SK-N-SH (cell line): ENCODE measurements at regions not wholly inside any gene's neighbourhood (a gene's known extent, or its start where the extent isn't known, plus 50 kb on each side); places are given as distances from the start of the nearest gene placed in this dataset.

Experiments used
- CHD2 ChIP-seq: fragments of 150-350 bp; IDR thresholded peaks from 2 replicates; pipeline ENCODE4 v1.6.1; 2018; ENCODE audit warnings: low read length; ENCODE audit not compliant: partially characterized antibody
- ELF1 ChIP-seq: IDR thresholded peaks from 2 replicates; pipeline ENCODE4 v1.4.0; 2012
- FOXM1 ChIP-seq: IDR thresholded peaks from 2 replicates; pipeline ENCODE4 v1.4.0; 2012; ENCODE audit warnings: low read depth, mild to moderate bottlenecking
- GABPA ChIP-seq: IDR thresholded peaks from 2 replicates; pipeline ENCODE4 v1.4.0; 2012; ENCODE audit warnings: low read depth, mild to moderate bottlenecking
- IRF3 ChIP-seq: fragments of 150-350 bp; IDR thresholded peaks from 2 replicates; pipeline ENCODE4 v1.6.1; 2016; ENCODE audit warnings: mild to moderate bottlenecking, low read depth, low read length
- JUND ChIP-seq: IDR thresholded peaks from 2 replicates; pipeline ENCODE4 v1.4.0; 2012
- MEF2A ChIP-seq: IDR thresholded peaks from 2 replicates; pipeline ENCODE4 v1.4.0; 2012; ENCODE audit warnings: low read depth, borderline replicate concordance
- MXI1 ChIP-seq: IDR thresholded peaks from 2 replicates; pipeline ENCODE4 v1.6.1; 2012; ENCODE audit warnings: mild to moderate bottlenecking, low read depth, low read length, improper control_type of control experiment
- NFIC ChIP-seq: IDR thresholded peaks from 2 replicates; pipeline ENCODE4 v1.4.0; 2012; ENCODE audit warnings: borderline replicate concordance
- NRF1 ChIP-seq: IDR thresholded peaks from 2 replicates; pipeline ENCODE4 v1.6.1; 2012; ENCODE audit warnings: low read depth, mild to moderate bottlenecking, low read length
- POLR2AphosphoS5 ChIP-seq: IDR thresholded peaks from 2 replicates; pipeline ENCODE4 v1.6.1; 2012; ENCODE audit warnings: low read depth, low read length
- RAD21 ChIP-seq: IDR thresholded peaks from 2 replicates; pipeline ENCODE4 v1.6.1; 2012; ENCODE audit warnings: mild to moderate bottlenecking, low read length
- RCOR1 ChIP-seq: fragments of 150-350 bp; IDR thresholded peaks from 2 replicates; pipeline ENCODE4 v1.6.1; 2017; ENCODE audit warnings: antibody characterized with exemption, low read length
- REST ChIP-seq: IDR thresholded peaks from 2 replicates; pipeline ENCODE4 v1.6.1; 2012; ENCODE audit warnings: mild to moderate bottlenecking, low read depth, low read length, moderate library complexity
- SIN3A ChIP-seq: IDR thresholded peaks from 2 replicates; pipeline ENCODE4 v1.6.1; 2012; ENCODE audit warnings: low read depth, mild to moderate bottlenecking, low read length, moderate library complexity, borderline replicate concordance
- SMC3 ChIP-seq: IDR thresholded peaks from 2 replicates; pipeline ENCODE4 v1.6.1; 2012; ENCODE audit warnings: low read depth, low read length, improper control_type of control experiment
- TAF1 ChIP-seq: IDR thresholded peaks from 2 replicates; pipeline ENCODE4 v1.6.1; 2012; ENCODE audit warnings: low read depth, mild to moderate bottlenecking, low read length, moderate library complexity, borderline replicate concordance
- TCF12 ChIP-seq: IDR thresholded peaks from 2 replicates; pipeline ENCODE4 v1.4.0; 2012
- TEAD4 ChIP-seq: IDR thresholded peaks from 2 replicates; pipeline ENCODE4 v1.4.0; 2012; ENCODE audit warnings: mild to moderate bottlenecking, borderline replicate concordance; ENCODE audit not compliant: insufficient read depth
- YY1 ChIP-seq: IDR thresholded peaks from 2 replicates; pipeline ENCODE4 v1.4.0; 2012; ENCODE audit warnings: low read depth, mild to moderate bottlenecking
- TF ChIP-seq, protein P1 (sequence below): fragments of 200-600 bp; sonication (generic); IDR thresholded peaks from 2 replicates; pipeline ENCODE4 v1.6.1; 2017; ENCODE audit warnings: antibody characterized with exemption, mild to moderate bottlenecking, moderate library complexity
- TF ChIP-seq, protein P2 (sequence below): IDR thresholded peaks from 2 replicates; pipeline ENCODE4 v1.4.0; 2012; ENCODE audit warnings: low read depth

DNA sequence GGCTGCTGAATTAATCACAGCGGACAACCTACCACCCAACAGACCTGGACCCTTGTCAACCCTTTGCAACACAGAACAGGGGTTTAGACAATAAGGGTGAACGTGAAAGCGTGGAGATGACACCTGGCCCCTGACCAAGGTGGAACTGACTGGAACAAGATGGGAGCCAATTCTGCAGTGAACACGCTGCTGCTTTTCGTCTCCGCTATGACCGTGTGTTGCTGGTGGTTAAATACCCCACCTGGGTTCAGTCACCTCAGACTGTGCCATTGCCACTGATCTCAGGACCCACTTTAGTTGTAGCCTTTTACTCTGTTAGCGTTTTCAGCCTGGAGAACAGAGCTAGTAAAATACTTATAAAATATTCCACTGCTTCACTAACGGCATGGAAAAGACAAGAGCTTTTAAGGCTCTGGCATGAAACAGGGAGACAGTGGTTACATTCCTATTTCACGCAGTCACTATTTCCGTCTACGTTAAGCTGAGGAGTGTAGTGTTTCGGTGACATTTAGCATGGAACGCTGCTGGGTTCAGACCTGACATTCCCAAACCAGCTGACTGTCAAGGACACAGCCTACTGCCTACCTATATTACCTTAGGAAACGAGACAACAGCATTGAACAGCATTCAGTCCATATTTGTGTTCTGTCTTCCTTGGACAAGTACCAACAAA, 119.5 kb upstream of the PRSS1 start (continued):
- TF ChIP-seq NFIC (peak; percentile 22; the same call in 1 of the 2 replicates), SMC3 (no peak), REST (no peak), SIN3A (0 out of 2 replicates have a peak, but pooled peaks have one; percentile 39), CHD2 (no peak), JUND (peak; percentile 72), POLR2AphosphoS5 (no peak), YY1 (no peak), MEF2A (no peak), FOXM1 (no peak), GABPA (no peak), MXI1 (no peak), TAF1 (no peak), IRF3 (no peak), TCF12 (peak; percentile 39; the same call in 1 of the 2 replicates), RCOR1 (no peak), ELF1 (no peak), RAD21 (no peak), TEAD4 (no peak), NRF1 (no peak)
- TF ChIP-seq, protein P1, sequence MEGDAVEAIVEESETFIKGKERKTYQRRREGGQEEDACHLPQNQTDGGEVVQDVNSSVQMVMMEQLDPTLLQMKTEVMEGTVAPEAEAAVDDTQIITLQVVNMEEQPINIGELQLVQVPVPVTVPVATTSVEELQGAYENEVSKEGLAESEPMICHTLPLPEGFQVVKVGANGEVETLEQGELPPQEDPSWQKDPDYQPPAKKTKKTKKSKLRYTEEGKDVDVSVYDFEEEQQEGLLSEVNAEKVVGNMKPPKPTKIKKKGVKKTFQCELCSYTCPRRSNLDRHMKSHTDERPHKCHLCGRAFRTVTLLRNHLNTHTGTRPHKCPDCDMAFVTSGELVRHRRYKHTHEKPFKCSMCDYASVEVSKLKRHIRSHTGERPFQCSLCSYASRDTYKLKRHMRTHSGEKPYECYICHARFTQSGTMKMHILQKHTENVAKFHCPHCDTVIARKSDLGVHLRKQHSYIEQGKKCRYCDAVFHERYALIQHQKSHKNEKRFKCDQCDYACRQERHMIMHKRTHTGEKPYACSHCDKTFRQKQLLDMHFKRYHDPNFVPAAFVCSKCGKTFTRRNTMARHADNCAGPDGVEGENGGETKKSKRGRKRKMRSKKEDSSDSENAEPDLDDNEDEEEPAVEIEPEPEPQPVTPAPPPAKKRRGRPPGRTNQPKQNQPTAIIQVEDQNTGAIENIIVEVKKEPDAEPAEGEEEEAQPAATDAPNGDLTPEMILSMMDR: no peak
- TF ChIP-seq, protein P2, sequence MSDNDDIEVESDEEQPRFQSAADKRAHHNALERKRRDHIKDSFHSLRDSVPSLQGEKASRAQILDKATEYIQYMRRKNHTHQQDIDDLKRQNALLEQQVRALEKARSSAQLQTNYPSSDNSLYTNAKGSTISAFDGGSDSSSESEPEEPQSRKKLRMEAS: no peak
